ENCODE measurements at regions not wholly inside any gene's neighbourhood (a gene's known extent, or its start where the extent isn't known, plus 50 kb on each side); places are given as distances from the start of the nearest gene placed in this dataset.
"Not testable (repeated sequence)": the region's sequence is repeated elsewhere in the genome, so short reads cannot be mapped to it uniquely, and the experiment has no call there.

DNA sequence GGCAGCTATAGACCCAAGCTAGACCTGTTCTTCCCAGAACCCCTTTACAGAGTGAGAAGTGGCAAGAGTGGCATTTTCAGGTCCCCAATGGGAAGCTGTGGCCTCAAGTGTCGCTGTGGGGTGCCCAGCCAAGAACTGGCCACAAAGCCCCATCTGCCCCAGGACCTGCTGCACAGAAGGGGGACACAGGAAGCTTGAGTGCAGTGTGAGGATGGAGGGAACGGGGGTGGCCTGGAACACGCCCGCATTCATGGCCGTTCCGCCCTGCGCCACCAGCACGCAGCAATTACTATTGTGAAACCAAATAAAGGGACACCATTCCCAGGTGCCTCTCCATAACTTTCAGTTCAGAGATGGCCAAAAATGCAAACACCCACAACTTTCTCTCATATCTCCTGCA is 237.6 kb upstream of the TCERG1L start:
- intact Hi-C loops (cut with DNase I), result no loop called here
- peak; percentile 66 for DNase-seq (ENCODE audit: low spot score)

DNA sequence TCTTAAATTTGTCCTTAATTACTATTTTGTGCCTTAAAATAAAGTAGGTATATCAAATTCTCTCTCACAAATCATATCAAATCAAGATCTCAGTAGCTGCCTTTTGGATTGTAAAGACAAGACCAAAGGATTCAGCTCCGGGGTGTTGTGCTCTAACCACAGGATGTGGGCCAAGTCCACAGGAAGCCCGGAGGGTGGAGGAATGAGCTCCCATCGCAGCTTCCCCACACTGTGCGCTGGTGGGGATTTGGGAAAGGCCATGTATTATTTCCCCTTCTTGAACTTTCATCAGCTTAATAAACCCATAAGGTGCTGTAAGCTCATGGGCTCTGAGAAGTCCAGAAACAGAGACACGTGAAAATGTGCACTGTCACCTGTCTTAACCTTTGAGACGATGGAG is 241.6 kb upstream of the TCERG1L start:
- DNase-seq (ENCODE audit: low spot score), result peak; percentile 24
- intact Hi-C loops (cut with DNase I), result no loop called here

DNA sequence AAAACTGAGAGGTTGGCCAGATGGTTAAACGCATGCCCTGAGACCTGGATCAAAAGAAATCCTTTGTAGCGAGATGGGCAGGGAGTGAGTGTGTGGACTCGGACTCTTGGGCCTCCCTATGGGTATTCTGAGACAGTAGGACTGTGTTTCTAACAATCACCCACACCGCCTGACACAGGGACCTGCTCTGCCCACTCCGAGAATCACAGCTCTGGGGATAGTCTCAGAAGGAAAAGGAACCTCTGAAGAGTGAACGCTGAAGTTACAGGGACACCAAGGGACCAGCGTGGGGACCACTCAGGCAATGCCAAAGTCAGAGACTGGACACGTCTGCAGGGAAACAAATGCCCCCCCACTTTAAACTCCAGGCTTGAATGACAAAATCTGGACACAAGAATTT is 242.1 kb upstream of the TCERG1L start:
- intact Hi-C loops (cut with DNase I), result no loop called here

DNA sequence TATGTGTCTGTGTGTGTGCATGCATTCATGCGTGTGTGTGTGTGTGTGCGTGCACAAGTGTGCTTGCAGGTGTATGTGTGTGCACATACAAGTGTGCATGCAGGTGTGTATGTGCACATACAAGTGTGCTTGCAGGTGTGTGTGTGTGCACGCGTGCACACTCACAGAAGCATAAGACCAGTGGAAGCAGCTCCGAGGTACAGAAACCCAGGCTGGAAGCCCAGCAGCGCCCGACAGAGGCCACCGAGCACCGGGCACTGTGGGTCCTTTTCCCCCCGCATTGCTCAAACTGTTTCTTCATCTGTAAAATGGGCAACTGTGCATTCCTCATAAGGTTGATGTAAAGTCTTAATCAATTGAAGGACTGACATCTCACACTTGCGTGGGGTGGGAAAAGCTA is 243.3 kb upstream of the TCERG1L start:
- intact Hi-C loops (cut with DNase I), result no loop called here
- DNase-seq (ENCODE audit: low spot score), result peak; percentile 40

More for the DNA sequence above, 242.1 kb upstream of the TCERG1L start:
- DNase-seq (ENCODE audit: low spot score), result peak; percentile 19

DNA sequence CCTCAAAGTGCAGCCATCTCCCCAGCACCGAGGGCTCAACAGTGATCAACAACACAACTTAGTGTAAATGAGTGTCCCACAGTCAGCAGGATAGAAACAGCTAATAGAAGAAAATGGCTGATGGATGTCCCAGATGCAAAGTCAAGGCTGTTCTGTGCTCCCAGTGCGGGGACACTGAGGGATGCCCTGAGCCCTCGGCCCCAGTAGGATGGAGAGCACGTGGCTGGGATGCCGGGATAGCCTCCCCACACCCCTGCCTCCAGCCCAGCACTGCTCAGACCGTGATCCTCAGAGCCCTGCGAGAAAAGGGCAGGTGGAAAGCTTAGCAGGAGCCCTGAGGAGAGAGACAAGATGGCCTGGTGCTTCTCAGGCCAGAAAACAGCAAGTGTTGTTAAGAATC is 243.9 kb upstream of the TCERG1L start:
- intact Hi-C loops (cut with DNase I), result no loop called here
- DNase-seq (ENCODE audit: low spot score), result peak; percentile 16

DNA sequence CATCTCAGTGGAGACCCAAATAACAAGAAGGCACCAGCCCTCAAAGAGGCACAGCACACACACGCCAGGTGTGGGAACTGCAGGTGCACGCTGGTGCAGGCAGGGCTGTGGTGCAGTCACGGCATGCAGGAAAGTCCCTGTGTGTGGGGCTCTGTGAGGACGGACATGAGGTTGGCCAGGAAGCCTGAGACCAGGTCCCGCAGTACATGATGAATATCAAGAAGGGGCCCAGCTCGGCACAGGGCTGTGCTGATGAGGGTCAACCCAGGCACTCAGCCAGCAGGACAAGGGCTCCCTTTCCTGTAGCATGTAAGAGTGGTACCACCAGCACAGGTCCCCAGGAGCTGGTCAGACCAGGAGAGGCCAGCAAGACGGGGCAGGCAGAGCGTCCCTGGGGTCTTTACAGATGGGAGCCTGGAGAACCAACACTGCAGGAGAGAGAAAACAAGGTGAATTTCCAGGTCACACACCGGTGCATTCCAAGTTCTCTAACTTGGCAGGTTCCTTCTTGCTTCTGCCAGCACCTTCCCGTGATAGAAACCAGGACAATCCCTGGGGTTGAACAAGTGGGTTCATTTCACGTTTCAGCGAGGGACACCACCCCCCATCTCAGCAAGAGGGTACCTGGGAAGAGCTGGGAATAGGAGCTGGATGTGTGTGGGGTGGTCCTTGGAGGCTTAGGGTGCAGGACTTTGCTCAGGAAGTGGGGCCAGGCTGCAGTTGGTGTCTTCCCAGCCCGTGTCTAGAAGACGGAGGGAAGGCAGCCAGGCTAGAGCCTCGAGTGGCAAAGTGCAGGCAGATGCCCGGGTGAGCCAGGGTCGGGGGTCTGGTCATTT is 244.8 kb upstream of the TCERG1L start:
- DNase-seq (ENCODE audit: low spot score), result peak; percentile 78
- intact Hi-C loops (cut with DNase I), result no loop called here

DNA sequence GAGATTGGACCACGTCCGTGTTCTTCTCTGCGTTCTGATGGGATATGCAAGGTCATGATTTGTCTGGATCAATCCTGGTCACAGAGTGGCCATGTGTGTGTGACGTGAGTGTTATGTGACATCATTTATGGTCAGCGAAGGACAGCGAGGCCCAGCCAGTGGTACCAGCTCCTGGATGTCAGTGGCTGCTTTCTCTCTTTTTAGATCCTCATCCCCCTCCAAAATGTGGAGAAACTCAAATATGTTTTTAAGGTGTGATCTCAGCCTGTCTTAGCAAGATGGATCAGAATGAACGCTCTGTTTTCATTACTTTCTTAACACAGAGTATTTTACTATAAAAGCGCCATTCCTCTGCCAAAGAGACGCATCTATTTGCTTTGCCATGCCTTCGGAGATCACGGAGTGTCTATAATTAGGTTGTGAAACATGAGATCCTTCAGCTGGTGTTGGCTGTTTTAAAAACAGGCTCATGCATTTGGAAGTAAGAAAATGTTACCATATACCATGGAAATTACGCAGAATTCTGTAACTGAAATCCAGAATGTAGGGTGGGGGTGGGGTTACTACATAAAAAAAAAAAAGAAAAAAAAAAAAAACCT is 245.5 kb upstream of the TCERG1L start:
- intact Hi-C loops (cut with DNase I), result no loop called here
- no peak for DNase-seq (ENCODE audit: low spot score)

DNA sequence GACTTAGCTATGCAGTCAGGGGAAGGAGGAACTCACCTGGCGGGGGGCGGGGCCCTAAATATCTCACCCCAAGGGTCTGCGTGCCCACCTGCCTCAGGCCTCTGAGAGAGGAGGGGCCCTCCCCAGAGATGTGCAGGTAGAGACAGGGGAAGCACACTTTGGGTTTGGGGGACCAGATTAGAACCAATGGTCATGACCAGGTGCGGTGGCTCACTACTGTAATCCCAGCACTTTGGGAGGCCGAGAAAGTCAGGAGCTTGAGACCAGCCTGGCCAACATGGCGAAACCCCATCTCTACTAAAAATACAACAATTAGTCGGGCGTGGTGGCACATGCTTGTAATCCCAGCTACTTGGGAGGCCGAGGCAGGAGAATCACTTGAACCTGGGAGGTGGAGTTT is 246.4 kb upstream of the TCERG1L start:
- DNase-seq (ENCODE audit: low spot score); intact Hi-C loops (cut with DNase I): not testable (repeated sequence)

DNA sequence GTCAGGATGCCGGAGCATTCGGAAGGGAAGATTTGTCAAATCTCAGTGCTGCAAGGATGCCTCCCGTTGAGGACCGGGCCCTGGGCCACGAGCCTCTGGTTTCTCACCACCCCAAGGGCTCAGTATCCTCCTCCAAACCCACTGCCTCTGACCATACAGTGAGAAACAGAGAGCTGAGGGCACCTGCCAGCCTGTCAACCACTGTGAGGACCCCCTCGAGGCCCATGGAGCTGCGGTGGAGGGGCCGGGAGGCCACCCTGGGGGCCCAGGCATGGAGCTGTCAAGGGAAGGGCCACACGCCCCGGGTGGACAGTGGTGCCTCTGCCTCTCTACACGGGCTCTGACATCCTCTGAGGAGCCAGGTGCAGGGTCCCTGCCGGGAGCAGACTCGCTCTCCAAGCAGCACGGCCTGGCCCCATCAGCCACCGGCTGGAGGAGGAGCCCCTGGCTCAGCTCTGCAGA is 248.0 kb upstream of the TCERG1L start:
- intact Hi-C loops (cut with DNase I), result no loop called here

DNA sequence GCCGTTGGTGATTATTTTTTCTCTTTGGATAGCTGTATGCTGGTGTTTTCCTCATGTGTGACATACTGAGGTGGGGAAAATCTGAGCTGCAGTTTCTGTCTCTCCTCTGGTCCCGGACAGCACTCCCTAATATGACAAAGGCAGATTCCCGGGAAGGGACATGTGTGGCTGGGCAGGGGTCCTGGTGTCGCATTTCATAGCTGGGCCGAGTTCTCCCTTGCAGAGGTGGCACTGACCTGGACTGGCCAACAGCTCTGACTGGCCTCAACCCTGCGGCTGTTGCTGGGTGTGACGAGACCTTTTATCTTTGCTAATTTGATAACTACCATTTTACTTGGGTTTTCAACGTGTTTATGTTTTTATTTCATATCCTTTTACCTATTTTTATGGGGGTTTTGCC is 248.6 kb upstream of the TCERG1L start:
- peak; percentile 42 for DNase-seq (ENCODE audit: low spot score)
- intact Hi-C loops (cut with DNase I), result no loop called here

More for the DNA sequence above, 248.0 kb upstream of the TCERG1L start:
- peak; percentile 70 for DNase-seq (ENCODE audit: low spot score)

DNA sequence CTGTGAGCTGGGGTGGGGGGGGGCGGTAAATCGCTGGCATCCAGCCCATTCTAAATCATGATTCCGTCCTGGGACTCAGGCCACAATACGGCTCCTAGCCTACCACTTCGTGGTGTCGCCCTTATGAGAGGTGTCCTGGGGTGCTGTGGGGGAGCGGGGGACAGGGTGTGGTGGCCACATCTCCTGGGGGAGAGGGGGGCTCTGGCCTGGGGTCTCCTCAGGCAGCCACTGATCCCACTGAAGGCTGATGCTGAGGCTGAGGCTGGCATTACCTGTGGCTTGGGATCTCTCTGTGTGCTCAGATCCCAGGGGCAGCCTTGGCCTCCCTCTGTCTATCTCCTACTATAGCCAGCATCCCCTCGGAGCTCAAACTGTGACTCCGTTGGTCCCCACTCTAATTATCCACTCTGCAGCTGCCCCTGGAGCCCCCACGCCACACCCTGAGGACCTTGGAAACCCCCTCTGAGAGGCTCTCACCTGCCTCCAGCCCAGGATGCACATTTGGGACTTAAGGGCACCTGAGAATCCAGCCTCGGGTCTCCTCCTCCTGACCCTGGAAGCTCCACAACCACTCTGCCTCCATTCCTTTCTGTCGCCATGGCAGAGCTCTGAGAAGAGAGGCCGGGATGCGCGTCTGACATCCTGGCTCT is 249.3 kb upstream of the TCERG1L start:
- peak; percentile 64 for DNase-seq (ENCODE audit: low spot score)
- intact Hi-C loops (cut with DNase I), result no loop called here

DNA sequence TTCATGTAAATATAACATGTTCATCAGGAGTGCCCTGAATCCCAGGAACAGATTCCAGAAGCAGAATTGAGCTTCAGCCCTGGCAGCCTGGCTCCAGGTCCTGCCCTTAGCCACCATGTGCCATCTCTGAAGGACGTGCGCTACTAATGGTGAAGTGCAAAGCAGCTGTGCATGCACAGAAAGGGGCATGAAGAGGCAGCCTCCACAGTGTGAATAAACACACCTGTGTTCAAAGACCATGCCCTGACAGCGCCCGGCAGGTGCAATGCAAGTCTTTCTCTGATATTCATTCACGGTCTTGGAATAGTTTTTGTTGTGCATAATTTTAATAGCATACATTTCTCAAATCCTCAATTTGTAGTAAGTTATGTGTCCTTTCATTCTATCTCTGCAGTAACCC is 250.4 kb upstream of the TCERG1L start:
- intact Hi-C loops (cut with DNase I), result no loop called here
- DNase-seq (ENCODE audit: low spot score), result peak; percentile 36

DNA sequence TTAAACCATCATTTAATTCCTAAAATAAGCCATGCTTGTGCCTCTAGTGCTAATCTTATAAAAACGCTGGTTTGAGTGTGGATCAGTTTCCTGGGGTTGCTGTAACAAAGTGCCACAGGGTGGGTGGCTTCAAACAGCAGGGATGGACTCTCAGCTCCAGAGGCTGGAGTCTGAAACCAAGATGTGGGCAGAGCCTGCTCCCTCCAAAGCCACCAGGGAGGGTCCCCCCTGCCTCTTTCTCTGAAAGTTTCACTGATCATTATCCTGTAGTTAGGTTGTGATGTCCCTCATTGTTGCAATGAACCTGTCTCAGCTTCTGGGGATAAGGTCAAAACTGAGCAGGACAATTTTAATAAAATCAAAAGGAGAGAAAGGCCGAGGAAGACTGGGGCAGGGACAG is 251.9 kb upstream of the TCERG1L start:
- DNase-seq (ENCODE audit: low spot score), result peak; percentile 44
- intact Hi-C loops (cut with DNase I), result no loop called here

DNA sequence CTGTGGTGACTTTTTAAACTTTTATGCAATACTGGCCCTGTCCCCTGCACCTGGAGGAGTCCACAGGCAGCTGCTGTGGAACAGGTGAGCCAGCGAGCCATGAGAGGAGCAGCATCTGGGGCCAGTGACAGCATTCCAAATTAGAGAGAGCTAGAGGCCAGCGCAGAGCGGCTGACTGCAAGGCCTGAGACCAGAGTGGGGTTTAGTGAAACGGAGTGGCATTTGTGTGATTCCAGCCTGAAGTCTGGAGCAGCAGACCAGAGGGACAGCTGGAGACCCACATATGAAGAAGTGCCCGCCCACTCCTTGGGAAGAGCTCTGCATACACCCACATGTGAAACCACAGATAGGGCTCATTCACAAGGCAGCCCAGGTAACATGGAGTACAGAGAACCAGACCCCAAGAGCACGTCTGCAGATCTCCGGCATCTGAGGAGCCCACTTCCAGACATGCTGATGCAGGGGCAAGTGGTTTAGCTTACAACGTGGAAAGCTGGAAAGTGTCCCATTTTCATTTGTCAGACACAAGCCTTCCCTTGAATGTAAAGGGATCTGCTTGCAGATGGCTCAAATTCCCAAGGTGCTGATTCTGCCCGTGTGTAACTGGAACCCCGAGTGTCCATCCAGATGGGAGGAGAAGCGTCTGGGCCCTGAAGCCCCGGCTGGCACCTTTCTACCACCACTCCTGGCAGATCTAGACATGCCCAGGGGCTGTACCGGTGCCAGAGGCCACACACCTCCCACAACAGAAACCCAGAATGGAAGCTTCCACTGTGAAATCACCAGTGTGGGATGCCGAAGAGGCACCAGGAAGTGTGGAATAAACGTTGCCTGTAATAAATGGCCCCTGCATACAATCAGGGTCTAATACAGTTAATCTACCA is 256.0 kb upstream of the TCERG1L start:
- peak; percentile 67 for DNase-seq (ENCODE audit: low spot score)
- intact Hi-C loops (cut with DNase I), result no loop called here

DNA sequence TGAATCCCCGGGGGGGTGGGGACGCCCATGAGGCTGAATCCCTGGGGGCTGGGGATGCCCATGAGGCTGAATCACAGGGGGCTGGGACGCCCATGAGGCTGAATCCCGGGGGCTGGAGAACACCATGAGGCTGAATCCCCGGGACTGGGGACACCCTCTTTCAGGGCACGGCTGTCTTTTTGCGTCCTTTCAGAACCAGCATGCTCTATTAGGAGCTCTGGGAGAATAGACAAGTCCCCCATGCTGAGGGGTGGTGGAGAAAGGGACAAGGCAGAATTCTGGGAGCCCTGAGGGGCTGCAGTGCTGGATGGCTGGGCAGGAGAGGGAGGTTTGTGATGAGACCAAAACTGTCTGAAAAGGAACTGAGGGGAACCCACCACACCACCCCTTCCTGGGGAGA is 257.3 kb upstream of the TCERG1L start:
- no peak for DNase-seq (ENCODE audit: low spot score)
- intact Hi-C loops (cut with DNase I), result no loop called here

DNA sequence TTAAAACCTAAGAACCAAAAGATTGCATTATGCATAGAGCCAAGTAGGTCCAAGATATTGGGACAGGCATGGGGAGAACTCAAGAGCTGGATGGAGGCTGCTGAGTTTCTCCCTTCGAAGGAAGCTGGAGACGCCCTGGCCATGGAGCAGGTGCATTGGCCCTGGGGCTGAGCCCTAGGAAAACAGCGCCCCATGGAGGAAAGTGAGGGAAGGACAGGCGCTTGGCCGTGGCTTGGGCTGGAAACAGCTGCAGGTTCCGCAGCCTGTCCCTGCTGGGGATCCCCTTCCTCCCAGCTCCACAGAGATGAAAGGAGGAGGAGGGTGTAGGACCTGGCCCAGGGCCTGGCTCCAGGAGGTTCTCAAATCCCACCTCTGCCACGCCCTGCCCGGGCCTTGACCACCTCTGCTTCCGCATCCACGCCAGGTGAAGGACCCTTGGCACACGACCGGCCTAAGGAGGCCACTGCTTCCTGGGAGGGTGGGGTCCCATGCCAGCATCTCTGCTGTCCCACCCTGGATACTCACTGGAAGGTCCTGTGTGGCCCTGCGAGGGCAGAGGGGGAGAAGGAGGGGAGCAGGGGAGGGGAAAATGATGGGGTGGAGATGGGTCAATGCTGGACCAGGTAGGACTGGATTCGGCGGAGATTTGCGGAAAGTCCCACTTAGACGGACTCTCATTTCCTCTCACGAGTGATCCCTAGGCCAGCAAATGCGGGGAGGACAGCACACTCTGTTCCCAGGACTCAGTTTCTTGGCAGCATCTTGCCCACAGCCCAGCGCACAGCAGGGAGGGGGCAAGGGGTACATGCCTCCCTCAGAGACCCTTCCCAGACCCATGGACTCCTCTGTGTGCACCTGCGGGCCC is 258.6 kb upstream of the TCERG1L start:
- intact Hi-C loops (cut with DNase I), result no loop called here
- no peak for DNase-seq (ENCODE audit: low spot score)

DNA sequence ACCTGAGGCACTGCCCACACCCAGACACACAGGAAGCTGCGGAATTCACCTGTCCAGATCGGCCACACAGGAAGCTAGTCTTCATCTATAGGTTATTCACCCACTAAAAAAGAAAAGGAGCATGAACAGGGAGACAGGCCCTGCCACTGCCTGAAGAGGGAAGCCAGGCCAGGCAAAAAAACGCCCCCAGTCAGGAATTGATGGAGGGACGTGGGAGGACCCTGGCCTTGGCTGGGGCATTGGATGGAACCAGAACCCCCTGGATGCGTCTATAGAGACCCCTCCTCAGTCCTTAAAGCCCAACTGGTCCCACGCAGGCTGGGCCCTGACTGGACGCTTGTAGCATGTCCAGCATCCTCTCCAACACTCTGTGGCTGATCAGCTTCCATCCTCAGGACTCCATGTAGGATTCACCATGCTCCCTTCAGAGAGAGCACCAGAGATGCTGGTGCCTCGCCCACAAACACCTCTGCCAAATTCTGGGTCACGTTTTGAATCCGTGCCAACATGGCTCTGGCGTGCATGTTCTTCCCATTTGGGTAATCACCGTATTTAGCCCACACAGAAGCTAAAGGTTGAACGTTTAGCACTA is 259.3 kb upstream of the TCERG1L start:
- intact Hi-C loops (cut with DNase I), result no loop called here
- peak; percentile 36 for DNase-seq (ENCODE audit: low spot score)

DNA sequence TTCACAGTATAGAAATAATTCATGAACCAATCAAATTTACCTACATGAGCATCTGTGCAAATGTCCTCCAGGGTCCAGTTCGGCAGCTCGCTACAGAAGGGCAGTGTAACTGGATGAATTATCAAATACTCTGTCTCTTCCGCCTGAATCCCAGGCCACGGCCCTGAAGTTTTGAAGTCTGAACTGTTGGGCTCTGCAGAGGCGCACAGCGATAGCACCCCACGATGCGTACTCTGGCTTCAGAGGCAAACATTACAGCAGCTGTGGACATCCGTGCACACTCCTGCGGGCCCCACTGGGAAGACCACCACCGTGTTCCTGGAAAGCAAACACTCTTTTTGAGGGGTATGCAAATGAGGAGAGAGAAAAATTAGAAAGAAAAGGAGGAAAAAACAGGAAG is 259.8 kb upstream of the TCERG1L start:
- intact Hi-C loops (cut with DNase I), result no loop called here
- DNase-seq (ENCODE audit: low spot score), result peak; percentile 25

Measured in posterior vena cava (tissue), 2 donors.